Body of pancreas (tissue), 4 donors: ENCODE measurements at regions not wholly inside any gene's neighbourhood (a gene's known extent, or its start where the extent isn't known, plus 50 kb on each side); places are given as distances from the start of the nearest gene placed in this dataset.

ENCODE experiments used
- CTCF ChIP-seq, 7 experiments: fragments of 450-650 bp in 4 of 7; fragments of 200-600 bp in 3 of 7; sonication (generic) in 3 of 7; IDR thresholded peaks; one replicate each; pipeline ENCODE4 v1.5.1; 2016 to 2019; ENCODE audit warnings: antibody characterized with exemption in 7 of 7
- POLR2A ChIP-seq, 3 donors: fragments of 450-650 bp; IDR thresholded peaks; one replicate each; pipeline ENCODE4 v1.6.1; 2016; ENCODE audit warnings: antibody characterized with exemption in 3 of 3, mild to moderate bottlenecking in 2 of 3

- TF ChIP-seq CTCF (IDR thresholded peaks at IDR 0.05) (no peak), POLR2A (IDR thresholded peaks at IDR 0.05) (no peak)
Measured at GRCh38 chr1:183730107-183730724, 74.7 kb upstream of the RGL1 start.
